ENCODE measurements at regions not wholly inside any gene's neighbourhood (a gene's known extent, or its start where the extent isn't known, plus 50 kb on each side); places are given as distances from the start of the nearest gene placed in this dataset.

DNA sequence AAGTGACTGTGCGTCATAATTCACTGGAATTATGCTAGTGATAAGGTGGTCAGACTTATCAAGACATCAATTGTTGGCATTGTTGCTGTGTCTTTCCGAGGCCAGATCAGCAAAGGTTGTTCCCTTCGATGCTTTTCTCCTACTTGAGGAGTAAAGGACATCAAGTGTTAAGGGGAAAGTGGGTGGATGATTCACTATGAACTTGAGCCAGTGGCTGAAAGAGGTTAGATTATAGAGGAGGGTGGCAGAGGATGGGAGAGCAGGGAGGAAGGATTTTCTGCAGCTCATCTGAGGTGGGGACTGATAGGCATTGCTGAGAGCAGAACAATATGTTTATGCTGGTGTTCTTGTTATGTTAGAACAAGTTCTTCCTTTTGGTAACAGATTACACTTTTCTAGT lies 131.4 kb upstream of the AGR3 start:
- BruUV-seq (replicated peaks): no TSS peak

More for the DNA sequence above, 131.4 kb upstream of the AGR3 start:
- H3K9me3 ChIP-seq (ENCODE audit: control insufficient read depth in 1 of 2, insufficient read depth in 1 of 2, low read depth in 1 of 2, low read length in 2 of 2): no peaks in the 10 kb centered on the region
- no peaks in the 10 kb centered on the region for H3K79me2 ChIP-seq (ENCODE audit: insufficient read depth, low read length)
- DNase-seq (ENCODE audit: low read depth, low spot score): no peak
- no peak overlapping the region for H3K9ac ChIP-seq (ENCODE audit: low read length)
- H3K4me3 ChIP-seq (replicated peaks in 1 of 2; ENCODE audit: low read depth in 1 of 2, low read length in 2 of 2): no peak overlapping the region
- no peaks in the 10 kb centered on the region for H3K9me2 ChIP-seq (ENCODE audit: insufficient read depth)
- H3K4me2 ChIP-seq (ENCODE audit: low read length): no peak overlapping the region
- no peak for ATAC-seq
- H3K27me3 ChIP-seq (ENCODE audit: insufficient read depth, low read length): no peaks in the 10 kb centered on the region
- TF ChIP-seq EZH2phosphoT487 (IDR thresholded peaks at IDR 0.05; ENCODE audit: borderline replicate concordance) (no peak), EGR1 (IDR thresholded peaks at IDR 0.05; ENCODE audit: low read depth) (no peak), ELF1 (IDR thresholded peaks at IDR 0.05; ENCODE audit: borderline replicate concordance, low read depth) (no peak), YY1 (IDR thresholded peaks at IDR 0.05; ENCODE audit: extremely low read depth, insufficient replicate concordance, low read depth, low read length) (no peak), CBX3 (IDR thresholded peaks at IDR 0.05; ENCODE audit: low read depth) (no peak), SRF (IDR thresholded peaks at IDR 0.05; ENCODE audit: low read depth) (no peak), ZNF274 (IDR thresholded peaks at IDR 0.05; ENCODE audit: low read depth, low read length) (no peak), FOSL1 (IDR thresholded peaks at IDR 0.05; ENCODE audit: low read depth) (no peak), JUND (IDR thresholded peaks at IDR 0.05) (no peak), EZH2 (IDR thresholded peaks at IDR 0.05) (no peak), RAD21 (IDR thresholded peaks at IDR 0.05; ENCODE audit: low read depth) (no peak), CEBPB (IDR thresholded peaks at IDR 0.05; ENCODE audit: low read depth) (no peak)
- TF ChIP-seq, protein P1, sequence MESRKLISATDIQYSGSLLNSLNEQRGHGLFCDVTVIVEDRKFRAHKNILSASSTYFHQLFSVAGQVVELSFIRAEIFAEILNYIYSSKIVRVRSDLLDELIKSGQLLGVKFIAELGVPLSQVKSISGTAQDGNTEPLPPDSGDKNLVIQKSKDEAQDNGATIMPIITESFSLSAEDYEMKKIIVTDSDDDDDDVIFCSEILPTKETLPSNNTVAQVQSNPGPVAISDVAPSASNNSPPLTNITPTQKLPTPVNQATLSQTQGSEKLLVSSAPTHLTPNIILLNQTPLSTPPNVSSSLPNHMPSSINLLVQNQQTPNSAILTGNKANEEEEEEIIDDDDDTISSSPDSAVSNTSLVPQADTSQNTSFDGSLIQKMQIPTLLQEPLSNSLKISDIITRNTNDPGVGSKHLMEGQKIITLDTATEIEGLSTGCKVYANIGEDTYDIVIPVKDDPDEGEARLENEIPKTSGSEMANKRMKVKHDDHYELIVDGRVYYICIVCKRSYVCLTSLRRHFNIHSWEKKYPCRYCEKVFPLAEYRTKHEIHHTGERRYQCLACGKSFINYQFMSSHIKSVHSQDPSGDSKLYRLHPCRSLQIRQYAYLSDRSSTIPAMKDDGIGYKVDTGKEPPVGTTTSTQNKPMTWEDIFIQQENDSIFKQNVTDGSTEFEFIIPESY (IDR thresholded peaks at IDR 0.05; ENCODE audit: extremely low read depth, insufficient replicate concordance, low read length): no peak
- TF ChIP-seq, protein P2, sequence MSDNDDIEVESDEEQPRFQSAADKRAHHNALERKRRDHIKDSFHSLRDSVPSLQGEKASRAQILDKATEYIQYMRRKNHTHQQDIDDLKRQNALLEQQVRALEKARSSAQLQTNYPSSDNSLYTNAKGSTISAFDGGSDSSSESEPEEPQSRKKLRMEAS (IDR thresholded peaks at IDR 0.05): no peak
- TF ChIP-seq, protein P3, sequence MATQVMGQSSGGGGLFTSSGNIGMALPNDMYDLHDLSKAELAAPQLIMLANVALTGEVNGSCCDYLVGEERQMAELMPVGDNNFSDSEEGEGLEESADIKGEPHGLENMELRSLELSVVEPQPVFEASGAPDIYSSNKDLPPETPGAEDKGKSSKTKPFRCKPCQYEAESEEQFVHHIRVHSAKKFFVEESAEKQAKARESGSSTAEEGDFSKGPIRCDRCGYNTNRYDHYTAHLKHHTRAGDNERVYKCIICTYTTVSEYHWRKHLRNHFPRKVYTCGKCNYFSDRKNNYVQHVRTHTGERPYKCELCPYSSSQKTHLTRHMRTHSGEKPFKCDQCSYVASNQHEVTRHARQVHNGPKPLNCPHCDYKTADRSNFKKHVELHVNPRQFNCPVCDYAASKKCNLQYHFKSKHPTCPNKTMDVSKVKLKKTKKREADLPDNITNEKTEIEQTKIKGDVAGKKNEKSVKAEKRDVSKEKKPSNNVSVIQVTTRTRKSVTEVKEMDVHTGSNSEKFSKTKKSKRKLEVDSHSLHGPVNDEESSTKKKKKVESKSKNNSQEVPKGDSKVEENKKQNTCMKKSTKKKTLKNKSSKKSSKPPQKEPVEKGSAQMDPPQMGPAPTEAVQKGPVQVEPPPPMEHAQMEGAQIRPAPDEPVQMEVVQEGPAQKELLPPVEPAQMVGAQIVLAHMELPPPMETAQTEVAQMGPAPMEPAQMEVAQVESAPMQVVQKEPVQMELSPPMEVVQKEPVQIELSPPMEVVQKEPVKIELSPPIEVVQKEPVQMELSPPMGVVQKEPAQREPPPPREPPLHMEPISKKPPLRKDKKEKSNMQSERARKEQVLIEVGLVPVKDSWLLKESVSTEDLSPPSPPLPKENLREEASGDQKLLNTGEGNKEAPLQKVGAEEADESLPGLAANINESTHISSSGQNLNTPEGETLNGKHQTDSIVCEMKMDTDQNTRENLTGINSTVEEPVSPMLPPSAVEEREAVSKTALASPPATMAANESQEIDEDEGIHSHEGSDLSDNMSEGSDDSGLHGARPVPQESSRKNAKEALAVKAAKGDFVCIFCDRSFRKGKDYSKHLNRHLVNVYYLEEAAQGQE (IDR thresholded peaks at IDR 0.05; ENCODE audit: low read depth): no peak
- TF ChIP-seq, protein P4, sequence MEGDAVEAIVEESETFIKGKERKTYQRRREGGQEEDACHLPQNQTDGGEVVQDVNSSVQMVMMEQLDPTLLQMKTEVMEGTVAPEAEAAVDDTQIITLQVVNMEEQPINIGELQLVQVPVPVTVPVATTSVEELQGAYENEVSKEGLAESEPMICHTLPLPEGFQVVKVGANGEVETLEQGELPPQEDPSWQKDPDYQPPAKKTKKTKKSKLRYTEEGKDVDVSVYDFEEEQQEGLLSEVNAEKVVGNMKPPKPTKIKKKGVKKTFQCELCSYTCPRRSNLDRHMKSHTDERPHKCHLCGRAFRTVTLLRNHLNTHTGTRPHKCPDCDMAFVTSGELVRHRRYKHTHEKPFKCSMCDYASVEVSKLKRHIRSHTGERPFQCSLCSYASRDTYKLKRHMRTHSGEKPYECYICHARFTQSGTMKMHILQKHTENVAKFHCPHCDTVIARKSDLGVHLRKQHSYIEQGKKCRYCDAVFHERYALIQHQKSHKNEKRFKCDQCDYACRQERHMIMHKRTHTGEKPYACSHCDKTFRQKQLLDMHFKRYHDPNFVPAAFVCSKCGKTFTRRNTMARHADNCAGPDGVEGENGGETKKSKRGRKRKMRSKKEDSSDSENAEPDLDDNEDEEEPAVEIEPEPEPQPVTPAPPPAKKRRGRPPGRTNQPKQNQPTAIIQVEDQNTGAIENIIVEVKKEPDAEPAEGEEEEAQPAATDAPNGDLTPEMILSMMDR (IDR thresholded peaks at IDR 0.05 in 2 of 3, conservative IDR thresholded peaks at IDR 0.05 in 1 of 3; ENCODE audit: borderline replicate concordance in 1 of 3, insufficient read depth in 1 of 3, low read depth in 2 of 3, low read length in 2 of 3): no peak
- no peaks in the 10 kb centered on the region for H4K20me1 ChIP-seq (ENCODE audit: insufficient read depth)
- no peak overlapping the region for H3K27ac ChIP-seq (ENCODE audit: low read depth, low read length)
- ChIA-PET RAD21 (ENCODE audit: low non-redundant PET in 1 of 2, low total read pairs in 2 of 2, uncharacterized antibody in 2 of 2, unreplicated experiment in 2 of 2) (no interaction called here), CTCF (no interaction called here), POLR2A (no interaction called here)
- intact Hi-C loops (cut with micrococcal nuclease): no loop called here
- H2AFZ ChIP-seq (ENCODE audit: low read depth, low read length, poor library complexity, severe bottlenecking): no peak overlapping the region
- no peaks in the 10 kb centered on the region for H3K4me1 ChIP-seq (ENCODE audit: control insufficient read depth in 1 of 2, insufficient read depth in 2 of 2, low read length in 2 of 2)
- H3K36me3 ChIP-seq (ENCODE audit: control insufficient read depth in 1 of 2, insufficient read depth in 2 of 2, low read length in 2 of 2): no peaks in the 10 kb centered on the region

Data from HCT116 (cell line).